Adrenal gland (tissue), 9 donors: ENCODE measurements at regions not wholly inside any gene's neighbourhood (a gene's known extent, or its start where the extent isn't known, plus 50 kb on each side); places are given as distances from the start of the nearest gene placed in this dataset.

Experiments used
- DNase-seq, 7 donors: peaks; one replicate each; pipeline ENCODE4 v3.0.0-alpha.2; 2019 to 2020
- H3K27ac ChIP-seq, 5 donors: fragments of 200-600 bp; sonication (generic) in 4 of 5; 1 replicate in 3 of 5; 2 replicates in 2 of 5; pipeline versions ENCODE4 v1.5.1 to v1.8.0; 2016 to 2020; ENCODE audit warnings: mild to moderate bottlenecking in 1 of 5
- H3K27me3 ChIP-seq: fragments of 200-600 bp; 2 replicates; pipeline ENCODE4 v1.8.0; 2021
- H3K36me3 ChIP-seq, 2 donors: fragments of 200-600 bp; replicated peaks in 1 of 2; 1 replicate in 1 of 2; 2 replicates in 1 of 2; pipeline versions ENCODE4 v1.5.1 to v1.8.0; 2018 to 2022
- H3K4me1 ChIP-seq, 2 donors: fragments of 200-600 bp; replicated peaks in 1 of 2; 1 replicate in 1 of 2; 2 replicates in 1 of 2; pipeline versions ENCODE4 v1.5.1 to v1.8.0; 2018 to 2021
- H3K4me3 ChIP-seq, 4 donors: fragments of 200-600 bp; sonication (generic) in 3 of 4; one replicate each; pipeline ENCODE4 v1.5.1; 2016 to 2018
- H3K9me3 ChIP-seq, 3 donors: fragments of 200-600 bp; sonication (generic) in 1 of 3; replicated peaks in 1 of 3; 1 replicate in 2 of 3; 2 replicates in 1 of 3; pipeline versions ENCODE4 v1.5.1 to v1.8.0; 2016 to 2021
- POLR2A ChIP-seq, 2 donors: fragments of 450-650 bp; IDR thresholded peaks; one replicate each; pipeline ENCODE4 v1.6.1; 2017; ENCODE audit warnings: antibody characterized with exemption in 2 of 2, mild to moderate bottlenecking in 2 of 2, moderate library complexity in 1 of 2
- WGBS, 4 donors: extraction: QIAGEN DNeasy Blood & Tissue Kit in 2 of 4; methylation state at CpG; one replicate each; pipeline versions ENCODE4 v1.1.5 to v1.1.7; 2013 to 2017; 5-methylcytosine and 5-hydroxymethylcytosine counted together
- intact Hi-C, 2 donors: fragments of 100-400 bp; cut with DNase I; formaldehyde crosslinking; loops; one replicate each; pipeline versions ENCODE4 v1.14.1 to v1.15.0; 2022 to 2023
- TF ChIP-seq, protein P1 (sequence below), 6 experiments: fragments of 450-650 bp in 4 of 6; fragments of 200-600 bp in 2 of 6; sonication (generic) in 1 of 6; IDR thresholded peaks; 1 replicate in 5 of 6; 2 replicates in 1 of 6; pipeline versions ENCODE4 v1.5.1 to v1.8.0; 2016 to 2021; ENCODE audit warnings: antibody characterized with exemption in 6 of 6, mild to moderate bottlenecking in 2 of 6, moderate library complexity in 1 of 6
- donor health status: healthy with polysubstance abuse.
- donor health status: Bipolar disorder and iron deficiency.
- donor health status: DM: yes; HTN: yes; CAD: no.
- donor health status: DM: no; HTN: no; CAD: no.
- donor health status: DM: no; HTN: no; CAD: no.

- Histone ChIP-seq H3K4me1 (no peaks in the 10 kb centered on the region), H3K36me3 (no peaks in the 10 kb centered on the region), H3K9me3 (no peaks in the 10 kb centered on the region), H3K27me3 (no peaks in the 10 kb centered on the region), H3K4me3 (no peak overlapping the region), H3K27ac (no peak overlapping the region)
- DNase-seq, result no peak
- WGBS, 4 donors, result 64 to 82% (median 81%) methylated on average over 2 of the region's 2 CpGs
- TF ChIP-seq, protein P1, sequence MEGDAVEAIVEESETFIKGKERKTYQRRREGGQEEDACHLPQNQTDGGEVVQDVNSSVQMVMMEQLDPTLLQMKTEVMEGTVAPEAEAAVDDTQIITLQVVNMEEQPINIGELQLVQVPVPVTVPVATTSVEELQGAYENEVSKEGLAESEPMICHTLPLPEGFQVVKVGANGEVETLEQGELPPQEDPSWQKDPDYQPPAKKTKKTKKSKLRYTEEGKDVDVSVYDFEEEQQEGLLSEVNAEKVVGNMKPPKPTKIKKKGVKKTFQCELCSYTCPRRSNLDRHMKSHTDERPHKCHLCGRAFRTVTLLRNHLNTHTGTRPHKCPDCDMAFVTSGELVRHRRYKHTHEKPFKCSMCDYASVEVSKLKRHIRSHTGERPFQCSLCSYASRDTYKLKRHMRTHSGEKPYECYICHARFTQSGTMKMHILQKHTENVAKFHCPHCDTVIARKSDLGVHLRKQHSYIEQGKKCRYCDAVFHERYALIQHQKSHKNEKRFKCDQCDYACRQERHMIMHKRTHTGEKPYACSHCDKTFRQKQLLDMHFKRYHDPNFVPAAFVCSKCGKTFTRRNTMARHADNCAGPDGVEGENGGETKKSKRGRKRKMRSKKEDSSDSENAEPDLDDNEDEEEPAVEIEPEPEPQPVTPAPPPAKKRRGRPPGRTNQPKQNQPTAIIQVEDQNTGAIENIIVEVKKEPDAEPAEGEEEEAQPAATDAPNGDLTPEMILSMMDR (IDR thresholded peaks at IDR 0.05), result no peak
- TF ChIP-seq POLR2A (IDR thresholded peaks at IDR 0.05), result no peak
- intact Hi-C loops, result no loop called here
These were observed 123.4 kb downstream of the SLC17A6 start for GRCh38 chr11:22461626-22462025.

- TF ChIP-seq, protein P1 (IDR thresholded peaks at IDR 0.05), result no peak
- TF ChIP-seq POLR2A (IDR thresholded peaks at IDR 0.05), result no peak
- intact Hi-C loops, result no loop called here
- DNase-seq, result no peak
- no peaks in the 10 kb centered on the region for H3K27me3 ChIP-seq
- no peaks in the 10 kb centered on the region for H3K4me1 ChIP-seq
- no peaks in the 10 kb centered on the region for H3K9me3 ChIP-seq
- 74 to 76% (median 76%) methylated on average over 3 of the region's 3 CpGs for WGBS, 4 donors
- H3K36me3 ChIP-seq, result no peaks in the 10 kb centered on the region
- no peak overlapping the region for H3K27ac ChIP-seq
- no peak overlapping the region for H3K4me3 ChIP-seq
These were observed 122.0 kb downstream of the SLC17A6 start for GRCh38 chr11:22460181-22460580.

DNA sequence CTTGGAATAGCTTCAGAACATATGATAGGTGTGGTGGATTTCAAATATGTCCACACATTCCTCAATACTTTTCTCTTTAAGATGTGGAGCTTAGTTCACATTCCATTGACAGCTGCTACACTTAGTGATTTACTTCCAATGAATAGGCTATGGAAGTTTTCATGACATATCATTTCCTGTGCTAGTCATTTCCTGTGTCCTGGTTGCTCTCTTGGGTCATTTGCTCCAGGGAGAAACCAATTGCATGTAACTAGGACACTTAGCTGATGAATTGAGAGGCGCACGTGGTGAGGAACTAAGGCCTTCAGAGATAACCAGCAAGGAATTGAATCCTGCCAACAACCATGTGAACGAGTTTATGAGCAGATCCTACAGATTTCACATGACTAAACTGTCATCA lies 120.9 kb downstream of the SLC17A6 start:
- no peaks in the 10 kb centered on the region for H3K27me3 ChIP-seq
- no peak for TF ChIP-seq POLR2A (IDR thresholded peaks at IDR 0.05)
- TF ChIP-seq, protein P1 (IDR thresholded peaks at IDR 0.05), result no peak
- no peaks in the 10 kb centered on the region for H3K36me3 ChIP-seq
- H3K27ac ChIP-seq, result no peak overlapping the region
- DNase-seq, result no peak
- 69 to 74% (median 70%) methylated on average over 3 of the region's 3 CpGs for WGBS, 4 donors
- no peaks in the 10 kb centered on the region for H3K4me1 ChIP-seq
- H3K9me3 ChIP-seq, result no peaks in the 10 kb centered on the region
- intact Hi-C loops, result no loop called here
- H3K4me3 ChIP-seq, result no peak overlapping the region

DNA sequence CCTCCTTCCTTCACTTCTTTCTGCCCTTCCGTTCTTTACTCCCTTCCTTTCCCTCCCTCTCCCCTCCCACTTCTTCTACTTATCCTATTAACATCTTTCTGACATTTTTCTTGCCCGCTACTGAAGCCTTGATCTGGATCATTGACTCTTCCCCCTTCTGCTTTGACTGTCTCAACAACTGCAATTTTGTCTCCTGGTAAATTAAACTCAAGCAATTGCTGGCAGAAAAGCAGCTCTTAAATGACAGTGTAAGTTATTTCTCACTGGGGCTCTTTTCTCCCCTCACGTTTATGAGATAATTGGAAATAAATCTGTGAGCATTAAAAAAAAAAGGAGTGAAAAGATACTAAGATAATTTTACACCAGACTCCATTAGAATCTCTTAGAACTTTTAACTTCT lies 120.0 kb downstream of the SLC17A6 start:
- no peaks in the 10 kb centered on the region for H3K36me3 ChIP-seq
- no peak for DNase-seq
- H3K27me3 ChIP-seq, result no peaks in the 10 kb centered on the region
- no peaks in the 10 kb centered on the region for H3K9me3 ChIP-seq
- H3K4me1 ChIP-seq, result no peaks in the 10 kb centered on the region
- H3K27ac ChIP-seq, result no peak overlapping the region
- H3K4me3 ChIP-seq, result no peak overlapping the region
- TF ChIP-seq, protein P1 (IDR thresholded peaks at IDR 0.05), result no peak
- no peak for TF ChIP-seq POLR2A (IDR thresholded peaks at IDR 0.05)
- intact Hi-C loops, result no loop called here
- WGBS, 4 donors, result 35 to 44% (median 41%) methylated on average over 3 of the region's 3 CpGs
